ENCODE measurements at regions not wholly inside any gene's neighbourhood (a gene's known extent, or its start where the extent isn't known, plus 50 kb on each side); places are given as distances from the start of the nearest gene placed in this dataset.

DNA sequence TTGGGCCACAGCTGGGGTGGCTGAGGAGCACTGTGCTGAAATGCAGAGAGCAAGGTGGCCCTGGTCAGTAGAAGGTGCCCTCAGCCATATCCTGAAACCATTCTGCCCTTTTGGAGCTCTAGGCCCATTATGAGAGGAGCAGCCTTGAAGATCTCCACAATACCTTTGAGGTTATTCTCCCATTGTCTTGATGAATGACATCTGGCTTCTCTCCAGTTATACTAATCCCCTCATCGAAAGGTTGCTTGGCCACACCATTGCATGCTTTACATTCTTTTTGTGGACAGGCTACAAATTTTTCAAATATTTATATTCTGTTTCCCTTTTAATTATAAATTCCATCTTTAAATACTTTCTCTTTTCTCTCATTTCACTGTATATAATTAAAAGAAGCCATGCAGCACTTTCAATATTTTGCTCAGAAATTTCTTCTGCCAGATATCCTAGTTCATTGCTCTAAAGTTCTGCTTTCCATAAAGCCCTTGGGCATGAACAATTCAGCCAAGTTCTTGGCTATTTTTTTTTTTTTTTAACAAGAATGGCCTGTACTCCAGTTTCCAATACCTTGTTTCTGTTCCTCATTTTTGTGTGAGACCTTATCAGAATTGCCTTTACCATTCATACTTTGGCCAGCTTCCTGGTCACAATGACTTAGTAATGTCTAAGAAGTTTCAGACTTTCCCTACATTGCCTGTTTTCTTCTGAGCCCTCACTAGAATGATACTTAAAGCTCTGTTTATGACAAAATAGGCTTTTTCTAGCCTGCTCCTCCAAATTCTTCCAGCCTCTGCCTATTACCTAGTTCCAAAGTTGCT lies 138.9 kb upstream of the SGO1 start:
- no peak for TF ChIP-seq FOXM1 (IDR thresholded peaks at IDR 0.05; ENCODE audit: borderline replicate concordance)
- TF ChIP-seq HDGF (IDR thresholded peaks at IDR 0.05; ENCODE audit: borderline replicate concordance), result no peak
- TF ChIP-seq L3MBTL2 (conservative IDR thresholded peaks at IDR 0.05), result no peak
- no peak for TF ChIP-seq TARDBP (IDR thresholded peaks at IDR 0.05)
- TF ChIP-seq ARNT (IDR thresholded peaks at IDR 0.05), result no peak
- no peak for TF ChIP-seq ZNF384 (IDR thresholded peaks at IDR 0.05)

Measured in HEK293T (cell line).